ENCODE measurements at regions not wholly inside any gene's neighbourhood (a gene's known extent, or its start where the extent isn't known, plus 50 kb on each side); places are given as distances from the start of the nearest gene placed in this dataset.

DNA sequence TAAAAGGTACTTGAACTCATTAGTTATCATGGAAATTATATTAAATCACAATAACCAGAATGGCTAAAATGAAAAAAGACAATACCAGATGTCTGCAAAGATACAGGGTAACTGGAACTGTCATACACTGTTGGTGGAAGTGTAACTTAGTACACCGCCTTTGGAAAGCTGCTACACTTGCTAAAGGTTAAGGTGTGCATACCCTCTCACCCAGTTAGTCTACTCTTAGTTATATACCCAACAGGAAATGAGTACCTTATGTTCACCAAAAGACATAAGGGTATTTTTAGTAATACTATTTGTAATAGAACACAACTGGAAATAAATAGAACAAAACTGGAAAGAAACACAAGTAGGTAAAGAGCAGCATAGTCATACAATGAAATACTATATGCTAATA lies 155.8 kb upstream of the THUMPD2 start:
- no peaks in the 10 kb centered on the region for H3K4me1 ChIP-seq
- 91 to 97% (median 94%) methylated on average over 1 of the region's 1 CpG for WGBS, 4 donors
- H3K9me3 ChIP-seq: no peaks in the 10 kb centered on the region
- TF ChIP-seq, protein P1, sequence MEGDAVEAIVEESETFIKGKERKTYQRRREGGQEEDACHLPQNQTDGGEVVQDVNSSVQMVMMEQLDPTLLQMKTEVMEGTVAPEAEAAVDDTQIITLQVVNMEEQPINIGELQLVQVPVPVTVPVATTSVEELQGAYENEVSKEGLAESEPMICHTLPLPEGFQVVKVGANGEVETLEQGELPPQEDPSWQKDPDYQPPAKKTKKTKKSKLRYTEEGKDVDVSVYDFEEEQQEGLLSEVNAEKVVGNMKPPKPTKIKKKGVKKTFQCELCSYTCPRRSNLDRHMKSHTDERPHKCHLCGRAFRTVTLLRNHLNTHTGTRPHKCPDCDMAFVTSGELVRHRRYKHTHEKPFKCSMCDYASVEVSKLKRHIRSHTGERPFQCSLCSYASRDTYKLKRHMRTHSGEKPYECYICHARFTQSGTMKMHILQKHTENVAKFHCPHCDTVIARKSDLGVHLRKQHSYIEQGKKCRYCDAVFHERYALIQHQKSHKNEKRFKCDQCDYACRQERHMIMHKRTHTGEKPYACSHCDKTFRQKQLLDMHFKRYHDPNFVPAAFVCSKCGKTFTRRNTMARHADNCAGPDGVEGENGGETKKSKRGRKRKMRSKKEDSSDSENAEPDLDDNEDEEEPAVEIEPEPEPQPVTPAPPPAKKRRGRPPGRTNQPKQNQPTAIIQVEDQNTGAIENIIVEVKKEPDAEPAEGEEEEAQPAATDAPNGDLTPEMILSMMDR (IDR thresholded peaks at IDR 0.05): no peak
- ATAC-seq (no peak), DNase-seq (no peak)
- no peak overlapping the region for H3K4me3 ChIP-seq
- no peak overlapping the region for H3K27ac ChIP-seq
- intact Hi-C loops (cut with DNase I): no loop called here
- H3K36me3 ChIP-seq: no peaks in the 10 kb centered on the region
- no peaks in the 10 kb centered on the region for H3K27me3 ChIP-seq

DNA sequence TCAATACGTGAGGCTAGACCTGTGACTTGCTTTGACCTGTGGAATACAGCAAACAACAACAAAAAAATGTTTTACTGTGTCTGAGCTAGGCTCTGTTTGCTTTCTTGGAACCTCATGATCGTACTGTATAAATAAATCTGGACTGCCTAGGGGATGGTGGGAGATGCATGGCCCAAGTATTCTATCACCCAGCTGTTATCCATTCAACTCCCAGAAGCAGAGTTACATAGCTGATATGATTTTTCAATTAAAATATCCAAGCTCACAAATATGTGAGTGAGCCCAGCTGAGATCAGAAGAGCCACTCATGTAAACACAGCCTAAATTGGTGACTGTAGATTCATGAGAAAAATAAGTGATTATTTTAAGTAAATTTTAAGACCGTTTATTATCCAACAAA lies 154.1 kb upstream of the THUMPD2 start:
- no peaks in the 10 kb centered on the region for H3K9me3 ChIP-seq
- ATAC-seq (no peak), DNase-seq (no peak)
- WGBS, 4 donors: 60 to 77% (median 69%) methylated on average over 3 of the region's 3 CpGs
- H3K4me1 ChIP-seq: no peaks in the 10 kb centered on the region
- no peak overlapping the region for H3K27ac ChIP-seq
- H3K36me3 ChIP-seq: no peaks in the 10 kb centered on the region
- no peak overlapping the region for H3K4me3 ChIP-seq
- H3K27me3 ChIP-seq: no peaks in the 10 kb centered on the region
- TF ChIP-seq, protein P1 (IDR thresholded peaks at IDR 0.05): no peak
- TF ChIP-seq POLR2A (IDR thresholded peaks at IDR 0.05): no peak
- intact Hi-C loops (cut with DNase I): no loop called here

- WGBS, 4 donors: 91 to 93% (median 92%) methylated on average over 3 of the region's 3 CpGs
- no peak for ATAC-seq
- intact Hi-C loops (cut with DNase I): no loop called here
These were observed 153.1 kb upstream of the THUMPD2 start for GRCh38 chr2:39932198-39932597.

GRCh38 chr2:39930175-39930917 lies 151.3 kb upstream of the THUMPD2 start:
- H3K36me3 ChIP-seq: no peaks in the 10 kb centered on the region
- no peaks in the 10 kb centered on the region for H3K4me1 ChIP-seq
- 91 to 94% (median 93%) methylated on average over 7 of the region's 7 CpGs for WGBS, 4 donors
- no peak for ATAC-seq
- H3K9me3 ChIP-seq: no peaks in the 10 kb centered on the region
- no peaks in the 10 kb centered on the region for H3K27me3 ChIP-seq
- TF ChIP-seq, protein P1 (IDR thresholded peaks at IDR 0.05): no peak
- TF ChIP-seq POLR2A (IDR thresholded peaks at IDR 0.05): no peak
- no peak overlapping the region for H3K27ac ChIP-seq
- intact Hi-C loops (cut with DNase I): no loop called here
- H3K4me3 ChIP-seq: no peak overlapping the region
- no peak for DNase-seq

More at GRCh38 chr2:39932198-39932597, 153.1 kb upstream of the THUMPD2 start:
- no peak overlapping the region for H3K27ac ChIP-seq
- H3K27me3 ChIP-seq: no peaks in the 10 kb centered on the region
- no peaks in the 10 kb centered on the region for H3K36me3 ChIP-seq
- H3K9me3 ChIP-seq: no peaks in the 10 kb centered on the region
- DNase-seq: no peak
- H3K4me1 ChIP-seq: no peaks in the 10 kb centered on the region
- H3K4me3 ChIP-seq: no peak overlapping the region
- TF ChIP-seq, protein P1 (IDR thresholded peaks at IDR 0.05): no peak
- TF ChIP-seq POLR2A (IDR thresholded peaks at IDR 0.05): no peak
